ENCODE measurements at regions not wholly inside any gene's neighbourhood (a gene's known extent, or its start where the extent isn't known, plus 50 kb on each side); places are given as distances from the start of the nearest gene placed in this dataset.

- TF ChIP-seq GABPA (IDR thresholded peaks at IDR 0.05; ENCODE audit: borderline replicate concordance, insufficient read depth, low read length) (no peak), NANOG (IDR thresholded peaks at IDR 0.05; ENCODE audit: insufficient read depth, low read depth, low read length, poor library complexity, severe bottlenecking) (no peak), SP1 (IDR thresholded peaks at IDR 0.05; ENCODE audit: low read depth, low read length) (no peak), MAFK (IDR thresholded peaks at IDR 0.05; ENCODE audit: low read depth, low read length) (no peak)
These were observed 122.4 kb downstream of the SLC16A9 start (continued) for GRCh38 chr10:59587083-59587755.
